MCF 10A (cell line): ENCODE measurements at regions not wholly inside any gene's neighbourhood (a gene's known extent, or its start where the extent isn't known, plus 50 kb on each side); places are given as distances from the start of the nearest gene placed in this dataset.

Experiments used
- BruUV-seq: library from RNA; stranded (reverse); fragments of 400-500 nt; replicated peaks from 2 replicates; lab custom pipeline; 2021; lab: Mats Ljungman, UMichigan
- CTCF ChIA-PET: fragments of 300-600 bp; sonication (Branson Sonifier 250); formaldehyde crosslinking; extraction: SDS; loops from one replicate; lab custom pipeline; 2021; ENCODE audit warnings: antibody characterized with exemption, inconsistent platforms; lab: Yijun Ruan, JAX
- POLR2A ChIA-PET: fragments of 300-600, 350-650 bp; sonication (Branson Sonifier 250); formaldehyde crosslinking; extraction: SDS; loops from one replicate; lab custom pipeline; 2020; ENCODE audit warnings: antibody characterized with exemption, inconsistent platforms; lab: Yijun Ruan, JAX
- DNase-seq: peaks from one replicate; pipeline ENCODE4 v3.0.0-alpha.2; 2018; ENCODE audit not compliant: unreplicated experiment
- H3K27ac Mint-ChIP-seq: one replicate; pipeline ENCODE4 v1.8.0; 2022; ENCODE audit warnings: mild to moderate bottlenecking, low read depth, mixed read lengths; ENCODE audit not compliant: unreplicated experiment
- H3K27me3 Mint-ChIP-seq: one replicate; pipeline ENCODE4 v1.8.0; 2022; ENCODE audit warnings: mixed read lengths; ENCODE audit not compliant: insufficient read depth, unreplicated experiment
- H3K36me3 Mint-ChIP-seq: one replicate; pipeline ENCODE4 v1.8.0; 2022; ENCODE audit warnings: mild to moderate bottlenecking, moderate library complexity, mixed read lengths; ENCODE audit not compliant: insufficient read depth, unreplicated experiment
- H3K4me1 Mint-ChIP-seq: one replicate; pipeline ENCODE4 v1.8.0; 2022; ENCODE audit warnings: mixed read lengths; ENCODE audit not compliant: insufficient read depth, unreplicated experiment
- H3K4me3 Mint-ChIP-seq: one replicate; pipeline ENCODE4 v1.8.0; 2022; ENCODE audit warnings: mild to moderate bottlenecking, moderate library complexity, mixed read lengths; ENCODE audit not compliant: unreplicated experiment
- H3K9me3 Mint-ChIP-seq: one replicate; pipeline ENCODE4 v1.8.0; 2022; ENCODE audit warnings: mixed read lengths; ENCODE audit not compliant: unreplicated experiment
- intact Hi-C: fragments of 100-400 bp; cut with micrococcal nuclease; formaldehyde crosslinking; loops from 2 replicates; pipeline ENCODE4 v1.14.1; 2022
- TF ChIP-seq, protein P1 (sequence below): fragments of 200-600 bp; IDR thresholded peaks from one replicate; pipeline ENCODE4 v1.8.0; 2022; ENCODE audit warnings: antibody characterized with exemption, mild to moderate bottlenecking; ENCODE audit not compliant: unreplicated experiment

DNA sequence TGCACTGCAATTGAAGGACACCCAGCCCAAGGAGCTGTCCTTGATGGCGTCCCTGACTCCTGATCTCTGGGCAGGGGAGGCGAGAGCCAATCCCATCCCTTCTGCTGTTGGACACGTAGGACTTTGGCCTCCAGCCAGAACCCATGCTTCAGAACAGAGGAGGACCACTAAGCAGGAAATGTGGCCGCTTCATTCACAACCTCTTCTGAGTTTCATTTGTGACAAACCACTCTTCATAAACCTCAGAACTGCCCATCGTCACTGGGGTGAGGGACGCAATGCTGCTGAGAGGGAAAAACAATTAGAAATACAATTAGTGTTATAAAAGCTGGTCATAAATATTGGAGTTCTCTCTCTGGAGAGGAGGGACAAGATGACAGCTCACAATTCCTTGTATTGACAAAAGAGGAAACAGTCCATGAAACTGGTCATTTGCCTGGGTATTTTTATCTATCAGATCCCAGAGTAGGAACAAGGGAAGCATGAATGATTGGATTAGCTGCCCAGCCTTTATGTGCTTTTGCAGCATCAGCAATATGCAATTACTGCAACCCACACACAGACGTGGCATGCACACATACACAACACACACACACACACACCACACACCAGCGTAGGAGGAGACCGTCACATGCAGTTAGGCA lies 216.5 kb upstream of the CADM1 start:
- ChIA-PET CTCF (interaction anchor here (0.9 kb wide), 1 partner anchor 14 kb away, joined by 3 read pairs; no protein-coding TSS in a partner anchor), POLR2A (no interaction called here)
- Mint-ChIP-seq H3K27me3 (peaks cover 7% of the 10 kb centered on the region), H3K9me3 (no peaks in the 10 kb centered on the region), H3K4me1 (no peaks in the 10 kb centered on the region), H3K27ac (no peak overlapping the region), H3K4me3 (no peak overlapping the region), H3K36me3 (no peaks in the 10 kb centered on the region)
- no TSS peak for BruUV-seq
- intact Hi-C loops: no loop called here
- TF ChIP-seq, protein P1, sequence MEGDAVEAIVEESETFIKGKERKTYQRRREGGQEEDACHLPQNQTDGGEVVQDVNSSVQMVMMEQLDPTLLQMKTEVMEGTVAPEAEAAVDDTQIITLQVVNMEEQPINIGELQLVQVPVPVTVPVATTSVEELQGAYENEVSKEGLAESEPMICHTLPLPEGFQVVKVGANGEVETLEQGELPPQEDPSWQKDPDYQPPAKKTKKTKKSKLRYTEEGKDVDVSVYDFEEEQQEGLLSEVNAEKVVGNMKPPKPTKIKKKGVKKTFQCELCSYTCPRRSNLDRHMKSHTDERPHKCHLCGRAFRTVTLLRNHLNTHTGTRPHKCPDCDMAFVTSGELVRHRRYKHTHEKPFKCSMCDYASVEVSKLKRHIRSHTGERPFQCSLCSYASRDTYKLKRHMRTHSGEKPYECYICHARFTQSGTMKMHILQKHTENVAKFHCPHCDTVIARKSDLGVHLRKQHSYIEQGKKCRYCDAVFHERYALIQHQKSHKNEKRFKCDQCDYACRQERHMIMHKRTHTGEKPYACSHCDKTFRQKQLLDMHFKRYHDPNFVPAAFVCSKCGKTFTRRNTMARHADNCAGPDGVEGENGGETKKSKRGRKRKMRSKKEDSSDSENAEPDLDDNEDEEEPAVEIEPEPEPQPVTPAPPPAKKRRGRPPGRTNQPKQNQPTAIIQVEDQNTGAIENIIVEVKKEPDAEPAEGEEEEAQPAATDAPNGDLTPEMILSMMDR: no peak
- DNase-seq: no peak

DNA sequence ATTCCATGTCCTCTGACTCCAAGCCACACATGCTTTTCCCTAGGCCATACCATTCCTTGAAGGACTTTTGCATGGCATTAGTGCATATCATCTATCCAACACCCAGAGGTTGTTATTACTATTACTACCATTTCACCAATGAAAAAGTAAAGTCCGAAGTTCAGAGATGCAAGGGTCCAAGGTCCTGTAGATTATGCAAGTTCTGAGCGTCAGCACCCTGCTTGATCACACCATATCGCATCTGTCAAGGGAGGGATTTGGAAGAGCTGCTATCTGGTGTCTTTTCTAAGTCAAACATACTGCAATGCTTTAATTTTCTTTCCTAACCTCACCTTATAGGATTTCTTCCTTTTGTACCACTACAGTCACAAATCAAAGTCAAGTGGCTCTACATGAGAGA lies 214.7 kb upstream of the CADM1 start:
- no peaks in the 10 kb centered on the region for H3K9me3 Mint-ChIP-seq
- H3K4me1 Mint-ChIP-seq: no peaks in the 10 kb centered on the region
- TF ChIP-seq, protein P1: no peak
- CTCF ChIA-PET: no interaction called here
- intact Hi-C loops: no loop called here
- H3K27ac Mint-ChIP-seq: no peak overlapping the region
- POLR2A ChIA-PET: no interaction called here
- H3K27me3 Mint-ChIP-seq: peaks cover 12% of the 10 kb centered on the region
- DNase-seq: no peak
- H3K4me3 Mint-ChIP-seq: no peak overlapping the region
- BruUV-seq: no TSS peak
- no peaks in the 10 kb centered on the region for H3K36me3 Mint-ChIP-seq

DNA sequence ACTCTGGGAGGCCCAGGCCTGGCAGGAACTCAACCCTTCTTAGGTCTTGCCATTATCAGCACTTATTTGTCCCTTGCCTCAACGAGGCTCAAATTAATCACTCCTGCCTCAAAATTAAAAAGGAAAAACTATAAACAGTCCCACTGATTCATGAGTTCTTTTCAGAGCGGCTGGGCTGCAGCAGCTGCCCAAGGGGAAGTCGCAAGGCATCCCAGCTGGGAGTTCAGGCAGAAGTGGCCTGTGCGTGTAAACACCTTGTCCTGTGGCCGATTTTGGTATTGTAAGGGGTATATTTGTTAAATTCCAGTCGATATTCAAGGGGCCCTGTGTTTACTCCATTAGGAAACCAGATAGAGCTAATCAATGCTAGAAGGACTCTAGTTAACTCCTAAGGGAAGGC lies 213.9 kb upstream of the CADM1 start:
- CTCF ChIA-PET: no interaction called here
- Mint-ChIP-seq H3K27ac (no peak overlapping the region), H3K9me3 (no peaks in the 10 kb centered on the region), H3K36me3 (no peaks in the 10 kb centered on the region), H3K4me1 (no peaks in the 10 kb centered on the region), H3K27me3 (peaks cover 12% of the 10 kb centered on the region), H3K4me3 (no peak overlapping the region)
- TF ChIP-seq, protein P1: no peak
- POLR2A ChIA-PET: no interaction called here
- no TSS peak for BruUV-seq
- intact Hi-C loops: no loop called here
- no peak for DNase-seq

DNA sequence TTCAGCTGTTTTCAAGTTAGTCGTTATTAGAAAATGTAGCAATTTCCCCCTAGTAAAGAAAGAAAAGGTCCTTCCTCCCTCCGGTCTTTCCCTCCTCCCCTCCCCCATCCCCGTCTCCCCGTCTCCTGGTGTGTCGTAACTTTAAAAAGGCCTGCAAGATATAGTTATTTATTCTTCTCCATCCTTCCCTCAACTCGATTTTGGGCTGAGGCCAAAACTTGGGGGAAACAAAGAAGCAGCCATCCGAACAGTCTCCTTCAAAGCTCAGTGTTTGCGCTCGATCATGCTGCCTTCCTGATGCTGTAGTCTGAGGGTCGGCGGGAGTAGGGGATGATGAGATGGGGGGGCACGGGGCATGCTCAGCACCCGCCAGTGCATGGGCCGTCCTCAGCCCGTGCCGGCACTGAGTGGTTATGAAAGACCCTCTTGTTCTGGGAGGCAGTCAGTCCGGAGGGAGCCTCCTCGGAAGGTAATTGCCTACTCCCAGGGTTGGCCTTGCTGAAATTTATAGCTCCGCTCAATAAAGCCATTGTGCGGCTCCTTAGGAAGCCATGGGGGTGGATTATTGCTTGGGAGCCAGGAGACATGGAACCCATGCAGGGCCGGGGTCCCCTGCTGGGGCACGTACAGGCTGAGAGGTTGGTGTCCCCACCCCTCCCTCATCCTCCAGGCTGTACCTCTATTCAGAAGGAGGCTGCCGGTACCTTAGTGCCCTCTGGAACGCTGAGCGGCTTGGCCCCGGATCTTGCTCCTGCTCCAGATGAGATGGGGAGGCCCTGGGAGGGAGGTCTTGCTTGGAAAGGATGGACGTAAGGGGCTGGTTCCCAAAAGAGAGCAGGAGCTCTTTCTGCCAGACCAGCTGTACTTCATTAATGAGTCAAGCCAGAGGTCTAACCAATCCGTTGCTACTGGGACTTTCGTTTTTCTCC lies 212.7 kb upstream of the CADM1 start:
- Mint-ChIP-seq H3K27ac (no peak overlapping the region), H3K27me3 (peaks cover 12% of the 10 kb centered on the region), H3K4me3 (no peak overlapping the region), H3K9me3 (no peaks in the 10 kb centered on the region), H3K4me1 (no peaks in the 10 kb centered on the region), H3K36me3 (no peaks in the 10 kb centered on the region)
- intact Hi-C loops: no loop called here
- DNase-seq: no peak
- no TSS peak for BruUV-seq
- POLR2A ChIA-PET: interaction anchor here (0.7 kb wide), 1 partner anchor 220 kb away, joined by 4 read pairs; no protein-coding TSS in a partner anchor
- TF ChIP-seq, protein P1: no peak
- CTCF ChIA-PET: no interaction called here
